SK-N-SH (cell line): ENCODE measurements at regions not wholly inside any gene's neighbourhood (a gene's known extent, or its start where the extent isn't known, plus 50 kb on each side); places are given as distances from the start of the nearest gene placed in this dataset.

Experiments
- CTCF ChIP-seq: fragments of 200-600 bp; sonication (generic); IDR thresholded peaks from 2 replicates; pipeline ENCODE4 v1.6.1; 2017; ENCODE audit warnings: antibody characterized with exemption, mild to moderate bottlenecking, moderate library complexity
- FOXM1 ChIP-seq: IDR thresholded peaks from 2 replicates; pipeline ENCODE4 v1.4.0; 2012; ENCODE audit warnings: low read depth, mild to moderate bottlenecking
- TAF1 ChIP-seq: IDR thresholded peaks from 2 replicates; pipeline ENCODE4 v1.6.1; 2012; ENCODE audit warnings: low read depth, mild to moderate bottlenecking, low read length, moderate library complexity, borderline replicate concordance
- USF1 ChIP-seq: IDR thresholded peaks from 2 replicates; pipeline ENCODE4 v1.4.0; 2012; ENCODE audit warnings: low read depth, borderline replicate concordance

GRCh38 chr17:73933871-73934270, 269.6 kb upstream of the RPL38 start:
- no peak for TF ChIP-seq USF1
- no peak for TF ChIP-seq CTCF
- no peak for TF ChIP-seq TAF1
- no peak for TF ChIP-seq FOXM1
